Bronchial epithelial cell (primary cell): ENCODE measurements at regions not wholly inside any gene's neighbourhood (a gene's known extent, or its start where the extent isn't known, plus 50 kb on each side); places are given as distances from the start of the nearest gene placed in this dataset.

Source experiments
- DNase-seq: peaks from one replicate; pipeline ENCODE4 v3.0.0-alpha.2; 2010; ENCODE audit warnings: low read depth
- FAIRE-seq: peaks from 2 replicates; lab custom pipeline; 2011; peaks lifted over from hg19 to GRCh38; lab: Jason Lieb, UNC
- H3K27me3 ChIP-seq: 2 replicates; pipeline ENCODE4 v1.5.1; 2011; ENCODE audit warnings: low read length; ENCODE audit not compliant: control insufficient read depth, insufficient read depth
- H3K36me3 ChIP-seq: 2 replicates; pipeline ENCODE4 v1.5.1; 2011; ENCODE audit warnings: low read length; ENCODE audit not compliant: control insufficient read depth, insufficient read depth
- H3K4me3 ChIP-seq: 2 replicates; pipeline ENCODE4 v1.5.1; 2011; ENCODE audit warnings: mild to moderate bottlenecking, low read depth, low read length, control low read depth
- TF ChIP-seq, protein P1 (sequence below): IDR thresholded peaks from 2 replicates; pipeline ENCODE4 v1.5.1; 2011; ENCODE audit warnings: mild to moderate bottlenecking, moderate library complexity, low read length, control low read depth, inconsistent platforms; ENCODE audit not compliant: insufficient read depth, severe bottlenecking

GRCh38 chr2:83594241-83595120 lies 864.6 kb downstream of the SUCLG1 start:
- Histone ChIP-seq H3K27me3 (no peaks in the 10 kb centered on the region), H3K36me3 (no peaks in the 10 kb centered on the region), H3K4me3 (no peak overlapping the region)
- FAIRE-seq (no peak), DNase-seq (no peak)
- TF ChIP-seq, protein P1, sequence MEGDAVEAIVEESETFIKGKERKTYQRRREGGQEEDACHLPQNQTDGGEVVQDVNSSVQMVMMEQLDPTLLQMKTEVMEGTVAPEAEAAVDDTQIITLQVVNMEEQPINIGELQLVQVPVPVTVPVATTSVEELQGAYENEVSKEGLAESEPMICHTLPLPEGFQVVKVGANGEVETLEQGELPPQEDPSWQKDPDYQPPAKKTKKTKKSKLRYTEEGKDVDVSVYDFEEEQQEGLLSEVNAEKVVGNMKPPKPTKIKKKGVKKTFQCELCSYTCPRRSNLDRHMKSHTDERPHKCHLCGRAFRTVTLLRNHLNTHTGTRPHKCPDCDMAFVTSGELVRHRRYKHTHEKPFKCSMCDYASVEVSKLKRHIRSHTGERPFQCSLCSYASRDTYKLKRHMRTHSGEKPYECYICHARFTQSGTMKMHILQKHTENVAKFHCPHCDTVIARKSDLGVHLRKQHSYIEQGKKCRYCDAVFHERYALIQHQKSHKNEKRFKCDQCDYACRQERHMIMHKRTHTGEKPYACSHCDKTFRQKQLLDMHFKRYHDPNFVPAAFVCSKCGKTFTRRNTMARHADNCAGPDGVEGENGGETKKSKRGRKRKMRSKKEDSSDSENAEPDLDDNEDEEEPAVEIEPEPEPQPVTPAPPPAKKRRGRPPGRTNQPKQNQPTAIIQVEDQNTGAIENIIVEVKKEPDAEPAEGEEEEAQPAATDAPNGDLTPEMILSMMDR = no peak

GRCh38 chr2:83587309-83587708 lies 871.8 kb downstream of the SUCLG1 start:
- Histone ChIP-seq H3K36me3 (no peaks in the 10 kb centered on the region), H3K27me3 (no peaks in the 10 kb centered on the region), H3K4me3 (no peak overlapping the region)
- peak; percentile 5 for DNase-seq
- TF ChIP-seq, protein P1 = no peak
- no peak for FAIRE-seq

- H3K27me3 ChIP-seq = no peaks in the 10 kb centered on the region
- TF ChIP-seq, protein P1 = no peak
- DNase-seq (no peak), FAIRE-seq (no peak)
- no peak overlapping the region for H3K4me3 ChIP-seq
- no peaks in the 10 kb centered on the region for H3K36me3 ChIP-seq
Observed at GRCh38 chr2:83585250-83585649, 873.8 kb downstream of the SUCLG1 start.

DNA sequence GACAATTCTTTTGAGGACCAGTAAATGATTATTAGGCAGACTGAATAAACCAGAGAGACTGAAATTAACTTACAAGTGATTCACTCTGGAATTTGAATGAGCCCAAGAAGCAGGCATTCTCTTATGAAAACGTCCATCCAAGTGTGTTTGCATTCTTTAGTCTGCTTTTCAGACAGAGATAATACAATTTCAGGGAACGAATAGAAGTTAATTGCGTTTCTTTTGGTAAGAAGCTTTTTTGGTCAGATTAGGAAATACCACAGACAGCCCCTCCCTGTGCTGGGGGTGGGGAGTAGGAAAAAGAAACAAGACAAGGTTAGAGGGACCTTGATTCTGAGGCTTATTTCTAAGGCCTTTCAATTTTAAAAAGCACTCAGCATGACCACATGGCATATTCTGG lies 874.4 kb downstream of the SUCLG1 start:
- H3K27me3 ChIP-seq = no peaks in the 10 kb centered on the region
- no peak overlapping the region for H3K4me3 ChIP-seq
- TF ChIP-seq, protein P1 = no peak
- DNase-seq (no peak), FAIRE-seq (no peak)
- H3K36me3 ChIP-seq = no peaks in the 10 kb centered on the region

DNA sequence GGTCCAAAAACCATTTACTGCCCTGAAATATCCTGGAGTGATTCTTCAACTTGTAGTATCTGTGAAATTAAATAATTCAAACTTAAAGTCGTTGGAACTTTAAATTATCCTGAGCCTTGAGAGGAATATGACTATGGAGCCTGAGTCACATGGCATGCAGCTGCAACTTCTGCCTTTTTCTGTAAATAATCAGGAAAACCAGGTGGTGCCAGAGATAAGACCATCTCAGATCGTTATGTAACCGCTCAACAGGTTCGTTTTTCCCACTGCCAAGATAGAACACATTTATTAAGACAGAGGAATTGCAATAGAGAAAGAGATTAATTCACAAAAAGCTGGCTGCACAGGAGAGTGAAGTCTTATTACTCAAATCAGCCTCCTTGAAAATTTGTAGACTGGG lies 876.5 kb downstream of the SUCLG1 start:
- TF ChIP-seq, protein P1 = no peak
- no peaks in the 10 kb centered on the region for H3K36me3 ChIP-seq
- H3K27me3 ChIP-seq = no peaks in the 10 kb centered on the region
- DNase-seq = no peak
- FAIRE-seq = no peak
- no peak overlapping the region for H3K4me3 ChIP-seq
